GM23338 (cell line): ENCODE measurements at regions not wholly inside any gene's neighbourhood (a gene's known extent, or its start where the extent isn't known, plus 50 kb on each side); places are given as distances from the start of the nearest gene placed in this dataset.

Experiments used
- ATAC-seq: fragments of 200-7000 bp; cut with Tn5 transposase; 3 replicates; pipeline ENCODE4 v1.9.1; 2020
- DNase-seq: peaks from one replicate; pipeline ENCODE4 v3.0.0-alpha.2; 2015; ENCODE audit warnings: low spot score
- H2AFZ ChIP-seq: fragments of 200-600 bp; sonication (generic); 2 replicates; pipeline ENCODE4 v1.8.0; 2016; ENCODE audit warnings: antibody characterized with exemption, mild to moderate bottlenecking, moderate library complexity
- H3F3A ChIP-seq: fragments of 200-600 bp; sonication (generic); replicated peaks from 2 replicates; pipeline ENCODE4 v1.8.0; 2017; ENCODE audit warnings: antibody characterized with exemption, mixed run types, low read depth
- H3K27ac ChIP-seq: fragments of 200-600 bp; sonication (generic); 2 replicates; pipeline ENCODE4 v1.6.1; 2016; ENCODE audit warnings: low read depth
- H3K27me3 ChIP-seq: fragments of 200-600 bp; sonication (generic); 2 replicates; pipeline ENCODE4 v1.8.0; 2016; ENCODE audit warnings: mild to moderate bottlenecking, mixed run types, moderate library complexity; ENCODE audit not compliant: insufficient read depth
- H3K36me3 ChIP-seq: fragments of 200-600 bp; sonication (generic); 2 replicates; pipeline ENCODE4 v1.8.0; 2016; ENCODE audit warnings: mild to moderate bottlenecking; ENCODE audit not compliant: insufficient read depth
- H3K4me1 ChIP-seq: fragments of 200-600 bp; sonication (generic); 2 replicates; pipeline ENCODE4 v1.8.0; 2016; ENCODE audit warnings: mild to moderate bottlenecking, moderate library complexity; ENCODE audit not compliant: insufficient read depth
- H3K4me2 ChIP-seq: fragments of 200-600 bp; sonication (generic); 2 replicates; pipeline ENCODE4 v1.7.1; 2017; ENCODE audit warnings: mixed run types
- H3K4me3 ChIP-seq: fragments of 200-600 bp; sonication (generic); 2 replicates; pipeline ENCODE4 v1.6.1; 2016; ENCODE audit warnings: mixed run types
- H3K79me2 ChIP-seq: fragments of 200-600 bp; sonication (generic); replicated peaks from 2 replicates; pipeline ENCODE4 v1.8.0; 2017; ENCODE audit warnings: mild to moderate bottlenecking; ENCODE audit not compliant: insufficient read depth
- H3K9me2 ChIP-seq: fragments of 200-600 bp; sonication (generic); 2 replicates; pipeline ENCODE4 v1.8.0; 2017; ENCODE audit not compliant: insufficient read depth
- H4K20me1 ChIP-seq: fragments of 200-600 bp; sonication (generic); replicated peaks from 2 replicates; pipeline ENCODE4 v1.8.0; 2017; ENCODE audit warnings: mild to moderate bottlenecking; ENCODE audit not compliant: insufficient read depth
- H3K27ac Mint-ChIP-seq: 2 replicates; pipeline ENCODE4 v1.8.0; 2020; ENCODE audit warnings: inconsistent platforms, mild to moderate bottlenecking, moderate library complexity, mixed read lengths
- H3K27me3 Mint-ChIP-seq: 3 replicates; pipeline ENCODE4 v1.8.0; 2022; ENCODE audit warnings: low read depth, mild to moderate bottlenecking, moderate library complexity, mixed read lengths, inconsistent platforms; ENCODE audit not compliant: insufficient read depth, poor library complexity
- H3K36me3 Mint-ChIP-seq: 3 replicates; pipeline ENCODE4 v1.8.0; 2021; ENCODE audit warnings: low read depth, mild to moderate bottlenecking, inconsistent platforms, moderate library complexity, mixed read lengths
- H3K4me1 Mint-ChIP-seq: 3 replicates; pipeline ENCODE4 v1.8.0; 2020; ENCODE audit warnings: mild to moderate bottlenecking, inconsistent platforms, mixed read lengths
- H3K4me3 Mint-ChIP-seq: 3 replicates; pipeline ENCODE4 v1.8.0; 2021; ENCODE audit warnings: moderate library complexity, mild to moderate bottlenecking, inconsistent platforms, mixed read lengths
- H3K9me3 Mint-ChIP-seq: 3 replicates; pipeline ENCODE4 v1.8.0; 2020; ENCODE audit warnings: moderate library complexity, mild to moderate bottlenecking, inconsistent platforms, mixed read lengths
- CREB1 ChIP-seq: fragments of 250-450 bp; sonication (Bioruptor Pico); IDR thresholded peaks from 2 replicates; pipeline ENCODE4 v1.5.0; 2020; ENCODE audit warnings: low read depth, mild to moderate bottlenecking, moderate library complexity
- CTCF ChIP-seq, 2 experiments: fragments of 200-600 bp in 1 of 2; sonication (generic) in 1 of 2; conservative IDR thresholded peaks; 2 replicates each; pipeline versions ENCODE4 v1.5.1 to v1.6.1; 2016 to 2017; ENCODE audit warnings: antibody characterized with exemption in 2 of 2, low read depth in 2 of 2, mild to moderate bottlenecking in 2 of 2, moderate library complexity in 1 of 2
- ETS1 ChIP-seq: IDR thresholded peaks from 2 replicates; pipeline ENCODE4 v1.6.1; 2016; ENCODE audit warnings: antibody characterized with exemption
- EZH2 ChIP-seq: fragments of 200-600 bp; sonication (generic); IDR thresholded peaks from one replicate; pipeline ENCODE4 v1.8.0; 2017; ENCODE audit warnings: antibody characterized with exemption, mild to moderate bottlenecking, low read depth; ENCODE audit not compliant: unreplicated experiment
- EZH2phosphoT487 ChIP-seq: fragments of 200-600 bp; sonication (generic); IDR thresholded peaks from one replicate; pipeline ENCODE4 v1.8.1; 2018; ENCODE audit warnings: antibody characterized with exemption; ENCODE audit not compliant: unreplicated experiment
- JUNB ChIP-seq: IDR thresholded peaks from one replicate; pipeline ENCODE4 v1.6.1; 2016; ENCODE audit warnings: antibody characterized with exemption; ENCODE audit not compliant: unreplicated experiment
- NANOG ChIP-seq: IDR thresholded peaks from 2 replicates; pipeline ENCODE4 v1.6.1; 2016; ENCODE audit warnings: antibody characterized with exemption, borderline replicate concordance
- POLR2AphosphoS5 ChIP-seq: IDR thresholded peaks from 2 replicates; pipeline ENCODE4 v1.6.1; 2016; ENCODE audit warnings: antibody characterized with exemption, low read depth
- REST ChIP-seq: IDR thresholded peaks from one replicate; pipeline ENCODE4 v1.6.1; 2018; ENCODE audit warnings: antibody characterized with exemption; ENCODE audit not compliant: unreplicated experiment
- STAT1 ChIP-seq: IDR thresholded peaks from one replicate; pipeline ENCODE4 v1.6.1; 2016; ENCODE audit warnings: antibody characterized with exemption; ENCODE audit not compliant: unreplicated experiment
- ZNF114 ChIP-seq: fragments of 250-450 bp; sonication (Bioruptor Pico); IDR thresholded peaks from 2 replicates; pipeline ENCODE4 v1.5.0; 2020; ENCODE audit warnings: mild to moderate bottlenecking, moderate library complexity
- ZNF331 ChIP-seq: fragments of 250-450 bp; sonication (Bioruptor Pico); IDR thresholded peaks from 2 replicates; pipeline ENCODE4 v1.5.0; 2020; ENCODE audit warnings: low read depth, mild to moderate bottlenecking, moderate library complexity
- TF ChIP-seq, protein P1 (sequence below): fragments of 250-450 bp; sonication (Bioruptor Pico); IDR thresholded peaks from 2 replicates; pipeline ENCODE4 v1.5.0; 2020; ENCODE audit warnings: mild to moderate bottlenecking, moderate library complexity

DNA sequence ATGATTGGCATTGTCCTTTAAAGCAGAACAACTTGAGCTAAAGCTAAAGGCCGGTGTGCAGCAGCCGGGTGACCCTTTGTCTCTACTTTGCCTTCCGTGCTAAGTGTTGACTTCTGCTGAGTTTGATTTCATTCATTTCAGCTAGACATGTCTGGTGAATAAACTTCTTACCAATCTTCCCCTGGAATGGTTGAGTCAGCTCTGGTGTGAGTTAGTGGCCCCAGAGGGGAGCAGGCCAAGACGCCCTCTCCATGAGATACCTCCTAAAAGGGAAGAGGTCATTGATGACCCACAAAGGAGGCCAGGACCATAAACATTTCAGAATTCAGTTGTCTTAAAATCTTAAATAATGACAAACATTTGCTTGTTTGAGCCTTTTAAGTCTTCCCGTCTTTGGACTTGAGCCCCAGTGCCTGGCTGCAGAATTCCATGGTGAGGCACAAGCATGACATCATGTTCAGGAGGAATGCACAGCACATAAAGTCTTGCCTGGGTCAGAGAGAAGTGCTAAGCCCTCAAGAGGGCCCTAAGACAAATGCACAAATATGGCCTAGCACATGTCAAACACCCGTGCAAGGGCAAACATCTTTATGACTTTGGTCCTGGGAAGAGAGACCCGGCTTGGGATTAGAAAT lies 96.3 kb upstream of the NEDD9 start:
- H3K27ac ChIP-seq = no peak overlapping the region
- H2AFZ ChIP-seq = no peak overlapping the region
- no peak overlapping the region for H3K4me3 Mint-ChIP-seq
- H3K36me3 ChIP-seq = no peaks in the 10 kb centered on the region
- no peak for DNase-seq
- H3K4me3 ChIP-seq = no peak overlapping the region
- TF ChIP-seq STAT1 (no peak), CTCF (conservative IDR thresholded peaks at IDR 0.05; ENCODE audit: low read depth in 2 of 2) (no peak), NANOG (no peak), POLR2AphosphoS5 (no peak), ZNF331 (CRISPR knock-in tag) (no peak), ETS1 (no peak), EZH2phosphoT487 (no peak), REST (no peak), JUNB (no peak), EZH2 (no peak), ZNF114 (CRISPR knock-in tag) (no peak), CREB1 (CRISPR knock-in tag) (no peak)
- TF ChIP-seq, protein P1, sequence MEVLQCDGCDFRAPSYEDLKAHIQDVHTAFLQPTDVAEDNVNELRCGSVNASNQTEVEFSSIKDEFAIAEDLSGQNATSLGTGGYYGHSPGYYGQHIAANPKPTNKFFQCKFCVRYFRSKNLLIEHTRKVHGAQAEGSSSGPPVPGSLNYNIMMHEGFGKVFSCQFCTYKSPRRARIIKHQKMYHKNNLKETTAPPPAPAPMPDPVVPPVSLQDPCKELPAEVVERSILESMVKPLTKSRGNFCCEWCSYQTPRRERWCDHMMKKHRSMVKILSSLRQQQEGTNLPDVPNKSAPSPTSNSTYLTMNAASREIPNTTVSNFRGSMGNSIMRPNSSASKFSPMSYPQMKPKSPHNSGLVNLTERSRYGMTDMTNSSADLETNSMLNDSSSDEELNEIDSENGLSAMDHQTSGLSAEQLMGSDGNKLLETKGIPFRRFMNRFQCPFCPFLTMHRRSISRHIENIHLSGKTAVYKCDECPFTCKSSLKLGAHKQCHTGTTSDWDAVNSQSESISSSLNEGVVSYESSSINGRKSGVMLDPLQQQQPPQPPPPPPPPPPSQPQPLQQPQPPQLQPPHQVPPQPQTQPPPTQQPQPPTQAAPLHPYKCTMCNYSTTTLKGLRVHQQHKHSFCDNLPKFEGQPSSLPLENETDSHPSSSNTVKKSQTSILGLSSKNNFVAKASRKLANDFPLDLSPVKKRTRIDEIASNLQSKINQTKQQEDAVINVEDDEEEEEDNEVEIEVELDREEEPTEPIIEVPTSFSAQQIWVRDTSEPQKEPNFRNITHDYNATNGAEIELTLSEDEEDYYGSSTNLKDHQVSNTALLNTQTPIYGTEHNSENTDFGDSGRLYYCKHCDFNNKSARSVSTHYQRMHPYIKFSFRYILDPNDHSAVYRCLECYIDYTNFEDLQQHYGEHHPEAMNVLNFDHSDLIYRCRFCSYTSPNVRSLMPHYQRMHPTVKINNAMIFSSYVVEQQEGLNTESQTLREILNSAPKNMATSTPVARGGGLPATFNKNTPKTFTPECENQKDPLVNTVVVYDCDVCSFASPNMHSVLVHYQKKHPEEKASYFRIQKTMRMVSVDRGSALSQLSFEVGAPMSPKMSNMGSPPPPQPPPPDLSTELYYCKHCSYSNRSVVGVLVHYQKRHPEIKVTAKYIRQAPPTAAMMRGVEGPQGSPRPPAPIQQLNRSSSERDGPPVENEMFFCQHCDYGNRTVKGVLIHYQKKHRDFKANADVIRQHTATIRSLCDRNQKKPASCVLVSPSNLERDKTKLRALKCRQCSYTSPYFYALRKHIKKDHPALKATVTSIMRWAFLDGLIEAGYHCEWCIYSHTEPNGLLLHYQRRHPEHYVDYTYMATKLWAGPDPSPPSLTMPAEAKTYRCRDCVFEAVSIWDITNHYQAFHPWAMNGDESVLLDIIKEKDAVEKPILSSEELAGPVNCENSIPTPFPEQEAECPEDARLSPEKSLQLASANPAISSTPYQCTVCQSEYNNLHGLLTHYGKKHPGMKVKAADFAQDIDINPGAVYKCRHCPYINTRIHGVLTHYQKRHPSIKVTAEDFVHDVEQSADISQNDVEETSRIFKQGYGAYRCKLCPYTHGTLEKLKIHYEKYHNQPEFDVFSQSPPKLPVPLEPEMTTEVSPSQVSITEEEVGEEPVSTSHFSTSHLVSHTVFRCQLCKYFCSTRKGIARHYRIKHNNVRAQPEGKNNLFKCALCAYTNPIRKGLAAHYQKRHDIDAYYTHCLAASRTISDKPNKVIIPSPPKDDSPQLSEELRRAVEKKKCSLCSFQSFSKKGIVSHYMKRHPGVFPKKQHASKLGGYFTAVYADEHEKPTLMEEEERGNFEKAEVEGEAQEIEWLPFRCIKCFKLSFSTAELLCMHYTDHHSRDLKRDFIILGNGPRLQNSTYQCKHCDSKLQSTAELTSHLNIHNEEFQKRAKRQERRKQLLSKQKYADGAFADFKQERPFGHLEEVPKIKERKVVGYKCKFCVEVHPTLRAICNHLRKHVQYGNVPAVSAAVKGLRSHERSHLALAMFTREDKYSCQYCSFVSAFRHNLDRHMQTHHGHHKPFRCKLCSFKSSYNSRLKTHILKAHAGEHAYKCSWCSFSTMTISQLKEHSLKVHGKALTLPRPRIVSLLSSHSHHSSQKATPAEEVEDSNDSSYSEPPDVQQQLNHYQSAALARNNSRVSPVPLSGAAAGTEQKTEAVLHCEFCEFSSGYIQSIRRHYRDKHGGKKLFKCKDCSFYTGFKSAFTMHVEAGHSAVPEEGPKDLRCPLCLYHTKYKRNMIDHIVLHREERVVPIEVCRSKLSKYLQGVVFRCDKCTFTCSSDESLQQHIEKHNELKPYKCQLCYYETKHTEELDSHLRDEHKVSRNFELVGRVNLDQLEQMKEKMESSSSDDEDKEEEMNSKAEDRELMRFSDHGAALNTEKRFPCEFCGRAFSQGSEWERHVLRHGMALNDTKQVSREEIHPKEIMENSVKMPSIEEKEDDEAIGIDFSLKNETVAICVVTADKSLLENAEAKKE (CRISPR knock-in tag) = no peak
- H3K4me2 ChIP-seq = no peak overlapping the region
- peaks cover 8% of the 10 kb centered on the region for H3K27me3 Mint-ChIP-seq
- H3K36me3 Mint-ChIP-seq = no peaks in the 10 kb centered on the region
- no peaks in the 10 kb centered on the region for H3F3A ChIP-seq
- H3K79me2 ChIP-seq = no peaks in the 10 kb centered on the region
- no peaks in the 10 kb centered on the region for H4K20me1 ChIP-seq
- peaks cover 12% of the 10 kb centered on the region; the same call in 1 of the 2 replicates for H3K4me1 ChIP-seq
- no peaks in the 10 kb centered on the region; the same call in 2 of the 3 replicates for H3K9me3 Mint-ChIP-seq
- ATAC-seq = no peak
- peaks cover 18% of the 10 kb centered on the region for H3K4me1 Mint-ChIP-seq
- no peaks in the 10 kb centered on the region for H3K27me3 ChIP-seq
- H3K27ac Mint-ChIP-seq = no peak overlapping the region
- peaks cover 4% of the 10 kb centered on the region; the same call in 1 of the 2 replicates for H3K9me2 ChIP-seq
